GM23338 (cell line): ENCODE measurements at regions not wholly inside any gene's neighbourhood (a gene's known extent, or its start where the extent isn't known, plus 50 kb on each side); places are given as distances from the start of the nearest gene placed in this dataset.

Experiments used
- ATAC-seq: fragments of 200-7000 bp; cut with Tn5 transposase; 3 replicates; pipeline ENCODE4 v1.9.1; 2020
- DNase-seq: peaks from one replicate; pipeline ENCODE4 v3.0.0-alpha.2; 2015; ENCODE audit warnings: low spot score
- H2AFZ ChIP-seq: fragments of 200-600 bp; sonication (generic); 2 replicates; pipeline ENCODE4 v1.8.0; 2016; ENCODE audit warnings: antibody characterized with exemption, mild to moderate bottlenecking, moderate library complexity
- H3F3A ChIP-seq: fragments of 200-600 bp; sonication (generic); replicated peaks from 2 replicates; pipeline ENCODE4 v1.8.0; 2017; ENCODE audit warnings: antibody characterized with exemption, mixed run types, low read depth
- H3K27ac ChIP-seq: fragments of 200-600 bp; sonication (generic); 2 replicates; pipeline ENCODE4 v1.6.1; 2016; ENCODE audit warnings: low read depth
- H3K27me3 ChIP-seq: fragments of 200-600 bp; sonication (generic); 2 replicates; pipeline ENCODE4 v1.8.0; 2016; ENCODE audit warnings: mild to moderate bottlenecking, mixed run types, moderate library complexity; ENCODE audit not compliant: insufficient read depth
- H3K36me3 ChIP-seq: fragments of 200-600 bp; sonication (generic); 2 replicates; pipeline ENCODE4 v1.8.0; 2016; ENCODE audit warnings: mild to moderate bottlenecking; ENCODE audit not compliant: insufficient read depth
- H3K4me1 ChIP-seq: fragments of 200-600 bp; sonication (generic); 2 replicates; pipeline ENCODE4 v1.8.0; 2016; ENCODE audit warnings: mild to moderate bottlenecking, moderate library complexity; ENCODE audit not compliant: insufficient read depth
- H3K4me2 ChIP-seq: fragments of 200-600 bp; sonication (generic); 2 replicates; pipeline ENCODE4 v1.7.1; 2017; ENCODE audit warnings: mixed run types
- H3K4me3 ChIP-seq: fragments of 200-600 bp; sonication (generic); 2 replicates; pipeline ENCODE4 v1.6.1; 2016; ENCODE audit warnings: mixed run types
- H3K79me2 ChIP-seq: fragments of 200-600 bp; sonication (generic); replicated peaks from 2 replicates; pipeline ENCODE4 v1.8.0; 2017; ENCODE audit warnings: mild to moderate bottlenecking; ENCODE audit not compliant: insufficient read depth
- H3K9me2 ChIP-seq: fragments of 200-600 bp; sonication (generic); 2 replicates; pipeline ENCODE4 v1.8.0; 2017; ENCODE audit not compliant: insufficient read depth
- H4K20me1 ChIP-seq: fragments of 200-600 bp; sonication (generic); replicated peaks from 2 replicates; pipeline ENCODE4 v1.8.0; 2017; ENCODE audit warnings: mild to moderate bottlenecking; ENCODE audit not compliant: insufficient read depth
- H3K27ac Mint-ChIP-seq: 2 replicates; pipeline ENCODE4 v1.8.0; 2020; ENCODE audit warnings: inconsistent platforms, mild to moderate bottlenecking, moderate library complexity, mixed read lengths
- H3K27me3 Mint-ChIP-seq: 3 replicates; pipeline ENCODE4 v1.8.0; 2022; ENCODE audit warnings: low read depth, mild to moderate bottlenecking, moderate library complexity, mixed read lengths, inconsistent platforms; ENCODE audit not compliant: insufficient read depth, poor library complexity
- H3K36me3 Mint-ChIP-seq: 3 replicates; pipeline ENCODE4 v1.8.0; 2021; ENCODE audit warnings: low read depth, mild to moderate bottlenecking, inconsistent platforms, moderate library complexity, mixed read lengths
- H3K4me1 Mint-ChIP-seq: 3 replicates; pipeline ENCODE4 v1.8.0; 2020; ENCODE audit warnings: mild to moderate bottlenecking, inconsistent platforms, mixed read lengths
- H3K4me3 Mint-ChIP-seq: 3 replicates; pipeline ENCODE4 v1.8.0; 2021; ENCODE audit warnings: moderate library complexity, mild to moderate bottlenecking, inconsistent platforms, mixed read lengths
- H3K9me3 Mint-ChIP-seq: 3 replicates; pipeline ENCODE4 v1.8.0; 2020; ENCODE audit warnings: moderate library complexity, mild to moderate bottlenecking, inconsistent platforms, mixed read lengths
- CREB1 ChIP-seq: fragments of 250-450 bp; sonication (Bioruptor Pico); IDR thresholded peaks from 2 replicates; pipeline ENCODE4 v1.5.0; 2020; ENCODE audit warnings: low read depth, mild to moderate bottlenecking, moderate library complexity
- CTCF ChIP-seq, 2 experiments: fragments of 200-600 bp in 1 of 2; sonication (generic) in 1 of 2; conservative IDR thresholded peaks; 2 replicates each; pipeline versions ENCODE4 v1.5.1 to v1.6.1; 2016 to 2017; ENCODE audit warnings: antibody characterized with exemption in 2 of 2, low read depth in 2 of 2, mild to moderate bottlenecking in 2 of 2, moderate library complexity in 1 of 2
- ETS1 ChIP-seq: IDR thresholded peaks from 2 replicates; pipeline ENCODE4 v1.6.1; 2016; ENCODE audit warnings: antibody characterized with exemption
- EZH2phosphoT487 ChIP-seq: fragments of 200-600 bp; sonication (generic); IDR thresholded peaks from one replicate; pipeline ENCODE4 v1.8.1; 2018; ENCODE audit warnings: antibody characterized with exemption; ENCODE audit not compliant: unreplicated experiment
- ZNF114 ChIP-seq: fragments of 250-450 bp; sonication (Bioruptor Pico); IDR thresholded peaks from 2 replicates; pipeline ENCODE4 v1.5.0; 2020; ENCODE audit warnings: mild to moderate bottlenecking, moderate library complexity
- ZNF331 ChIP-seq: fragments of 250-450 bp; sonication (Bioruptor Pico); IDR thresholded peaks from 2 replicates; pipeline ENCODE4 v1.5.0; 2020; ENCODE audit warnings: low read depth, mild to moderate bottlenecking, moderate library complexity
- ZNF462 ChIP-seq: fragments of 250-450 bp; sonication (Bioruptor Pico); IDR thresholded peaks from 2 replicates; pipeline ENCODE4 v1.5.0; 2020; ENCODE audit warnings: mild to moderate bottlenecking, moderate library complexity

- TF ChIP-seq ZNF462 (CRISPR knock-in tag) = no peak
- no peak for TF ChIP-seq CTCF (conservative IDR thresholded peaks at IDR 0.05; ENCODE audit: low read depth in 2 of 2)
- TF ChIP-seq CREB1 = no peak
These were observed 634.2 kb upstream of the FAT1 start (continued) for GRCh38 chr4:187357821-187358220.

GRCh38 chr4:187362937-187363857, 632.4 kb upstream of the ZFP42 start:
- H3K4me2 ChIP-seq = no peak overlapping the region
- Mint-ChIP-seq H3K4me1 (peaks cover 2% of the 10 kb centered on the region; the same call in 1 of the 3 replicates), H3K36me3 (no peaks in the 10 kb centered on the region), H3K4me3 (no peak overlapping the region), H3K27me3 (no peaks in the 10 kb centered on the region), H3K27ac (no peak overlapping the region), H3K9me3 (no peaks in the 10 kb centered on the region)
- no peak overlapping the region for H3K27ac ChIP-seq
- H3K9me2 ChIP-seq = no peaks in the 10 kb centered on the region
- no peak overlapping the region for H2AFZ ChIP-seq
- H3K4me1 ChIP-seq = no peaks in the 10 kb centered on the region
- no peaks in the 10 kb centered on the region for H3K79me2 ChIP-seq
- H3K36me3 ChIP-seq = no peaks in the 10 kb centered on the region
- H3F3A ChIP-seq = no peaks in the 10 kb centered on the region
- no peak overlapping the region for H3K4me3 ChIP-seq
- no peaks in the 10 kb centered on the region for H3K27me3 ChIP-seq
- DNase-seq = no peak
- H4K20me1 ChIP-seq = no peaks in the 10 kb centered on the region
- ATAC-seq = no peak
- TF ChIP-seq ZNF114 (CRISPR knock-in tag) (no peak), ZNF331 (CRISPR knock-in tag) (no peak), ETS1 (no peak), EZH2phosphoT487 (no peak), CREB1 (no peak)
